Transverse colon (tissue), 4 donors: ENCODE measurements at regions not wholly inside any gene's neighbourhood (a gene's known extent, or its start where the extent isn't known, plus 50 kb on each side); places are given as distances from the start of the nearest gene placed in this dataset.
A peak's percentile ranks its signal among the peaks of the same experiment; 100 is the strongest.

Experiments used
- DNase-seq: peaks from one replicate; pipeline ENCODE4 v3.0.0-alpha.2; 2019
- H3K27ac ChIP-seq, 4 donors: fragments of 200-600 bp; sonication (generic); 2 replicates each; pipeline ENCODE4 v1.5.1; 2016 to 2018; ENCODE audit warnings: inconsistent platforms in 4 of 4
- H3K27me3 ChIP-seq: fragments of 200-600 bp; sonication (generic); 2 replicates; pipeline ENCODE4 v1.5.1; 2017; ENCODE audit warnings: inconsistent platforms
- H3K36me3 ChIP-seq, 4 donors: fragments of 200-600 bp; sonication (generic); 2 replicates each; pipeline ENCODE4 v1.5.1; 2017 to 2019; ENCODE audit warnings: inconsistent platforms in 4 of 4
- H3K4me1 ChIP-seq, 4 donors: fragments of 200-600 bp; sonication (generic); 2 replicates each; pipeline ENCODE4 v1.5.1; 2017 to 2020; ENCODE audit warnings: inconsistent platforms in 4 of 4
- H3K4me3 ChIP-seq, 4 donors: fragments of 200-600 bp; sonication (generic); 1 replicate in 1 of 4; 2 replicates in 3 of 4; pipeline versions ENCODE4 v1.5.1 to v1.6.1; 2017 to 2019; ENCODE audit warnings: inconsistent platforms in 4 of 4
- H3K9me3 ChIP-seq, 2 donors: fragments of 200-600 bp; sonication (generic); 2 replicates each; pipeline ENCODE4 v1.5.1; 2017 to 2019; ENCODE audit warnings: inconsistent platforms in 2 of 2
- EP300 ChIP-seq: sonication (generic); formaldehyde crosslinking; IDR thresholded peaks from one replicate; pipeline ENCODE4 v1.6.1; 2017; ENCODE audit warnings: antibody characterized with exemption, low read depth
- POLR2A ChIP-seq: fragments of 450-650 bp; IDR thresholded peaks from one replicate; pipeline ENCODE4 v1.6.1; 2016; ENCODE audit warnings: antibody characterized with exemption, mild to moderate bottlenecking, moderate library complexity
- POLR2AphosphoS5 ChIP-seq, 3 donors: sonication (generic); formaldehyde crosslinking; IDR thresholded peaks; one replicate each; pipeline ENCODE4 v1.6.1; 2016; ENCODE audit warnings: antibody characterized with exemption in 3 of 3
- WGBS, 2 donors: methylation state at CpG; one replicate each; pipeline ENCODE4 v1.1.5; 2018; ENCODE audit warnings: low coverage in 1 of 2; 5-methylcytosine and 5-hydroxymethylcytosine counted together
- in situ Hi-C, 4 donors: fragments of 200-750 bp; cut with MboI; loops; one replicate each; pipeline versions ENCODE4 v1.15.0 to v1.15.1; 2017; ENCODE audit warnings: low sequenced_read_pairs in 3 of 4, low pct_ligation_motif_present in 1 of 4, low pct_unique_long_range_greater_than_20kb in 1 of 4
- intact Hi-C: fragments of 100-400 bp; cut with DNase I; formaldehyde crosslinking; loops from one replicate; pipeline ENCODE4 v1.15.1; 2023; ENCODE audit warnings: low total_unique reads
- TF ChIP-seq, protein P1 (sequence below), 5 experiments: fragments of 200-600 bp in 3 of 5; fragments of 450-650 bp in 2 of 5; sonication (generic) in 3 of 5; IDR thresholded peaks; 1 replicate in 2 of 5; 2 replicates in 3 of 5; pipeline ENCODE4 v1.5.1; 2016 to 2017; ENCODE audit warnings: antibody characterized with exemption in 5 of 5, inconsistent platforms in 3 of 5, mild to moderate bottlenecking in 2 of 5, moderate library complexity in 1 of 5

DNA sequence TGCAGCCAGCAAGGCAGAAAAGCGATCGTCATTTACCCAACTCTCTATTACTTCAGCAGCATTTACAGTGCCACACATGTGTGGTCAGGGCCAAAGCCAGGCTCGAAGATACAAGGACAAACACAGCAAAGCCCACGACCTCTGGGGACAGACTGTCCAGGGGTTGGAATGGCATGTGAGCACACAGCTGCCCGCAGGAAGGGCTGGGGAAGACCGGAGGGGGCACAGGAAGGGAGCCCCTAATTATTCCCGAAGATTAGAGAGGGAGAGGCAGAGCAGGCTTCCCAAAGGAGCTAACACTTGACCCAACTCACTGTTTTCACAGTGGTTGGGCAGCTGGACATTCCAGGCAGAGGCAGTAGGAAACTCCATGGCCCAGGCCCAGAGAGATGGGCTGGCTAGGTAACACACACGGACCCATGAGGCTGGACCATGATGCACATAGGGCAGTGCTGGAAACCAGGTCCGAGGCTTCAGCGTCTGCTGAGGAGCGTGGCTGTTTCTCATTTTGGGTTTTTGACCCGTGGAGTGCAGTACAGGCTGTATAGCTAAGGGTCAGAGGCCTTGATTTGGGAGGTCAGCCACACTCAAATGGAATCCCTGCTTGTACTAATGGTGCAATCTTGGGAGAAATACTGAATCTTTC is 179.8 kb downstream of the FOXO1 start:
- intact Hi-C loops = no loop called here
- H3K27ac ChIP-seq = no peak overlapping the region

DNA sequence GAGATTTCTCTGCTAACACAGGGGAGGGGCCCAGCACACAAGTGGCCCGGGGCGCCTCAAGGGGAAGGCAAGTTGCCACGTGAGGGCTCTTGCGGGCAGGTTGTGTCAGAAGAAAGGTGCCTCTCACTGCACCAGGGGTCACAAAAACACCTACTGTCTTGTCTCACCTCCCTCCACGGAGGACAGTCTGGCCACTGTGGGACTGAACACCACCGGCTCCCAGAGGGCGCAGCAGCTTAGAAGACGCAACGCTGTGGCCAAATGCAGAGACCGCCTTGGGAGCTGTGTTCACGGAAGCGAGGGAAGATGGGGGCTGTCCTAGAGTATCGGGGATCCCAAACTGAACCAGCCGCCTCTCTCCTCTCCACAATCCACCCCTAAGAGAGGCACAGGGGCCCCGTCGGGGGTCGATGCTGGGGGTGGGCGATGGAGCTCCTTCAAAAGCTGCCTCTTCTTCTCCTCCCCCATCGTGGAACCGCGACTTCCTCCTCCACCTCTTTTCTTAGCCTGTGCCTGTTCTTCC is 177.5 kb downstream of the FOXO1 start:
- no peak for DNase-seq
- no peaks in the 10 kb centered on the region for H3K36me3 ChIP-seq
- TF ChIP-seq, protein P1, sequence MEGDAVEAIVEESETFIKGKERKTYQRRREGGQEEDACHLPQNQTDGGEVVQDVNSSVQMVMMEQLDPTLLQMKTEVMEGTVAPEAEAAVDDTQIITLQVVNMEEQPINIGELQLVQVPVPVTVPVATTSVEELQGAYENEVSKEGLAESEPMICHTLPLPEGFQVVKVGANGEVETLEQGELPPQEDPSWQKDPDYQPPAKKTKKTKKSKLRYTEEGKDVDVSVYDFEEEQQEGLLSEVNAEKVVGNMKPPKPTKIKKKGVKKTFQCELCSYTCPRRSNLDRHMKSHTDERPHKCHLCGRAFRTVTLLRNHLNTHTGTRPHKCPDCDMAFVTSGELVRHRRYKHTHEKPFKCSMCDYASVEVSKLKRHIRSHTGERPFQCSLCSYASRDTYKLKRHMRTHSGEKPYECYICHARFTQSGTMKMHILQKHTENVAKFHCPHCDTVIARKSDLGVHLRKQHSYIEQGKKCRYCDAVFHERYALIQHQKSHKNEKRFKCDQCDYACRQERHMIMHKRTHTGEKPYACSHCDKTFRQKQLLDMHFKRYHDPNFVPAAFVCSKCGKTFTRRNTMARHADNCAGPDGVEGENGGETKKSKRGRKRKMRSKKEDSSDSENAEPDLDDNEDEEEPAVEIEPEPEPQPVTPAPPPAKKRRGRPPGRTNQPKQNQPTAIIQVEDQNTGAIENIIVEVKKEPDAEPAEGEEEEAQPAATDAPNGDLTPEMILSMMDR (IDR thresholded peaks at IDR 0.05) = no peak
- no peak for TF ChIP-seq POLR2AphosphoS5 (IDR thresholded peaks at IDR 0.05)
- WGBS, 2 donors = 98 to 100% methylated on average over 1 to 21 of the region's 21 CpGs
- no peaks in the 10 kb centered on the region for H3K9me3 ChIP-seq
- in situ Hi-C loops (no loop called here), intact Hi-C loops (no loop called here)
- no peaks in the 10 kb centered on the region for H3K27me3 ChIP-seq
- no peak overlapping the region for H3K27ac ChIP-seq
- H3K4me1 ChIP-seq = peaks cover 0 to 13% (median 0%) of the 10 kb centered on the region in 4 donors
- H3K4me3 ChIP-seq = no peak overlapping the region

More for the DNA sequence above, 179.8 kb downstream of the FOXO1 start:
- H3K36me3 ChIP-seq = no peaks in the 10 kb centered on the region
- peaks cover 0 to 13% (median 0%) of the 10 kb centered on the region in 4 donors for H3K4me1 ChIP-seq
- 71% methylated on average over 12 of the region's 12 CpGs; no CpG with 5 or more reads in 1 of the 2 donors for WGBS, 2 donors
- no peak overlapping the region for H3K4me3 ChIP-seq
- no peaks in the 10 kb centered on the region for H3K9me3 ChIP-seq
- no peak for TF ChIP-seq EP300
- TF ChIP-seq, protein P1 (IDR thresholded peaks at IDR 0.05) = no peak
- no peak for TF ChIP-seq POLR2A
- TF ChIP-seq POLR2AphosphoS5 (IDR thresholded peaks at IDR 0.05) = no peak
- no peak for DNase-seq
- in situ Hi-C loops = no loop called here
- H3K27me3 ChIP-seq = no peaks in the 10 kb centered on the region

DNA sequence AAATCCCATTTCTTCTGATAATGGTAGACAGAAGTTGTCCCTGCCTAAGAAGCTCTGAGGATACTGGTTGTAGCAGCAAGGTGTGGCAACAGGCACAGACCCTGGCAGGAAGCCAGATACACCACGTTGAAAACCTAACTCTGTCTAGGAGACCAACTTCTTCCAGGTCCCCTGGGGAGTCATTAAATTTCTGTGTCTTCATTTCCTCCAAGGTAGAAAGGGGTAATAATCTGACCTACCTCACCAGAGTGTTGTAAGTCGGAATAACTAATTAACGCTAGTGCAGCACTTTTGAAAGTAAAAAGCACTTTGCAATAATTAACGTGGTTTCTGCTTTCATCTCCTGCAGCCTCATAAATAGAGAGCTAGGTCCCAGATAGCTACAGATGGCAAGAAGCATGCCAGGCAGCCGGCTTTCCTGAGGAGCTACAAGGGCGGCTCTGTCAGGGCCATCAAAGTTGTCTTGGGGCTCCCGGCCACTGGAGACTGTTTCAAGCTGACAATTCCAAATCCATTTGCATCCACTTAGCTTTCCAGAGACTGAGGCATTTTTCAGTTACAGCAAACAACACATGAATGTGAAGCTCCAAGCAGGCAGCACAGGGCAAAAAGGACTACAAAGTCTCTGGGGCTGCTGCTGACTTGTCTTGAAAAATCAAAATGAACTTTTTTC is 176.2 kb downstream of the FOXO1 start:
- WGBS, 2 donors = 45% methylated on average over 7 of the region's 7 CpGs; no CpG with 5 or more reads in 1 of the 2 donors
- H3K27ac ChIP-seq = no peak overlapping the region
- in situ Hi-C loops (no loop called here), intact Hi-C loops (loop anchor here (5.0 kb wide), 1 partner anchor 1288 kb away; no protein-coding TSS in a partner anchor)
- H3K4me3 ChIP-seq = no peak overlapping the region
- H3K9me3 ChIP-seq = no peaks in the 10 kb centered on the region
- no peaks in the 10 kb centered on the region for H3K27me3 ChIP-seq
- peak; percentile 41 for DNase-seq
- TF ChIP-seq, protein P1 (IDR thresholded peaks at IDR 0.05) = no peak
- TF ChIP-seq POLR2AphosphoS5 (IDR thresholded peaks at IDR 0.05) (no peak), EP300 (no peak), POLR2A (no peak)
- H3K4me1 ChIP-seq = peaks cover 0 to 13% (median 0%) of the 10 kb centered on the region in 4 donors
- H3K36me3 ChIP-seq = no peaks in the 10 kb centered on the region

DNA sequence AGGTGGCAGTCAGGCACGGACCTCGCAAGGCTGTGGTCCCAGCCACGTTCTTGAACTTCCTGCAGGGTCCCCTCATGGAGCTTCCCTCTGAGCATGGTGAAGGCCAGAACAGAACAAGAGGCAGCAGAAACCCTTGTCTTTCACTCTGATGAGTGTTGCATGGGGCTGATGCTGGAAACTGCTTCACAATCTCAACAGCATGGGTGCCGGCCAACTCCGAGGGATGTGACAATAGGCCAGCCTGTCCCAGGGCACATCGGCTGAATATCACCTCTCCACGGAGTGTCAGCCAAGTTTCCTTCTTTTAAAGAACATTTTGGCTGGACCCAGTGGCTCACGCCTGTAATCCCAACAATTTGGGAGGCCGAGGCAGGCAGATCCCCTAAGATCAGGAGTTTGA is 173.9 kb downstream of the FOXO1 start:
- in situ Hi-C loops = no loop called here
- H3K4me1 ChIP-seq = peaks cover 0 to 11% (median 0%) of the 10 kb centered on the region in 4 donors
- DNase-seq = no peak
- TF ChIP-seq EP300 = no peak
- TF ChIP-seq, protein P1 (IDR thresholded peaks at IDR 0.05) = no peak
- no peak for TF ChIP-seq POLR2AphosphoS5 (IDR thresholded peaks at IDR 0.05)
- no peak for TF ChIP-seq POLR2A
- H3K36me3 ChIP-seq = no peaks in the 10 kb centered on the region
- 56 to 80% methylated on average over 3 to 9 of the region's 9 CpGs for WGBS, 2 donors
- H3K27me3 ChIP-seq = no peaks in the 10 kb centered on the region
- intact Hi-C loops = loop anchor here (5.0 kb wide), 1 partner anchor 1290 kb away; no protein-coding TSS in a partner anchor
- no peaks in the 10 kb centered on the region for H3K9me3 ChIP-seq
- H3K4me3 ChIP-seq = no peak overlapping the region
- no peak overlapping the region for H3K27ac ChIP-seq
